Psoas muscle (tissue), 7 donors: ENCODE measurements at regions not wholly inside any gene's neighbourhood (a gene's known extent, or its start where the extent isn't known, plus 50 kb on each side); places are given as distances from the start of the nearest gene placed in this dataset.

Experiments used
- ATAC-seq, 4 donors: fragments of 200-7000 bp; cut with Tn5 transposase; one replicate each; pipeline ENCODE4 v1.9.1; 2020; ENCODE audit warnings: moderate library complexity in 3 of 4, mild to moderate bottlenecking in 2 of 4
- DNase-seq, 2 donors: peaks; one replicate each; pipeline ENCODE4 v3.0.0-alpha.2; 2020
- H3K27ac ChIP-seq: fragments of 200-600 bp; one replicate; pipeline ENCODE4 v1.8.0; 2022
- H3K27me3 ChIP-seq, 3 donors: fragments of 200-600 bp in 1 of 3; one replicate each; pipeline versions ENCODE4 v1.6.1 to v1.8.0; 2013 to 2022; ENCODE audit warnings: low read length in 2 of 3, mild to moderate bottlenecking in 2 of 3, moderate library complexity in 1 of 3; ENCODE audit not compliant: insufficient read depth in 3 of 3
- H3K36me3 ChIP-seq, 2 donors: fragments of 200-600 bp in 1 of 2; one replicate each; pipeline versions ENCODE4 v1.6.1 to v1.8.0; 2013 to 2022; ENCODE audit warnings: low read depth in 1 of 2, mild to moderate bottlenecking in 1 of 2, moderate library complexity in 1 of 2; ENCODE audit not compliant: insufficient read depth in 1 of 2
- H3K4me1 ChIP-seq: fragments of 200-600 bp; one replicate; pipeline ENCODE4 v1.8.0; 2022
- H3K4me3 ChIP-seq: fragments of 200-600 bp; one replicate; pipeline ENCODE4 v1.8.0; 2022; ENCODE audit warnings: mild to moderate bottlenecking
- H3K9me3 ChIP-seq: fragments of 200-600 bp; one replicate; pipeline ENCODE4 v1.8.0; 2022
- CTCF ChIP-seq: fragments of 200-600 bp; IDR thresholded peaks from one replicate; pipeline ENCODE4 v1.8.0; 2022; ENCODE audit warnings: antibody characterized with exemption
- WGBS, 3 donors: extraction: QIAGEN DNeasy Blood & Tissue Kit; methylation state at CpG; one replicate each; pipeline versions ENCODE4 v1.1.6 to v1.1.7; 2013; 5-methylcytosine and 5-hydroxymethylcytosine counted together
- intact Hi-C, 2 donors: fragments of 100-400 bp; cut with DNase I; formaldehyde crosslinking; loops; one replicate each; pipeline versions ENCODE4 v1.11.0 to v1.14.2; 2022
- donor health status: healthy with polysubstance abuse.
- donor health status: DM: no; HTN: no; CAD: no; lungs with moderate emphysema.
- donor health status: Bipolar disorder and iron deficiency.
- donor health status: healthy.
- donor health status: DM: yes; HTN: yes; CAD: no.
- donor health status: DM: no; HTN: no; CAD: no.
- donor health status: DM: yes; HTN: yes; CAD: no.

- WGBS, 3 donors, result 67 to 75% (median 70%) methylated on average over 11 of the region's 11 CpGs
- TF ChIP-seq CTCF, result no peak
- ATAC-seq, result no peak
Observed at GRCh38 chr19:33887891-33888290, 91.2 kb downstream of the KCTD15 start.

GRCh38 chr19:33888665-33889064 lies 92.0 kb downstream of the KCTD15 start:
- Histone ChIP-seq H3K27ac (no peak overlapping the region), H3K4me1 (no peaks in the 10 kb centered on the region), H3K9me3 (no peaks in the 10 kb centered on the region), H3K36me3 (no peaks in the 10 kb centered on the region), H3K27me3 (peaks cover 0 to 3% (median 0%) of the 10 kb centered on the region in 3 donors), H3K4me3 (no peak overlapping the region)
- no peak for TF ChIP-seq CTCF
- intact Hi-C loops, result no loop called here
- ATAC-seq (no peak), DNase-seq (no peak)
- 72 to 77% (median 75%) methylated on average over 3 of the region's 3 CpGs for WGBS, 3 donors

More at GRCh38 chr19:33887891-33888290, 91.2 kb downstream of the KCTD15 start:
- peaks cover 0 to 3% (median 0%) of the 10 kb centered on the region in 3 donors for H3K27me3 ChIP-seq
- H3K27ac ChIP-seq, result no peak overlapping the region
- H3K9me3 ChIP-seq, result no peaks in the 10 kb centered on the region
- no peaks in the 10 kb centered on the region for H3K36me3 ChIP-seq
- no peaks in the 10 kb centered on the region for H3K4me1 ChIP-seq
- DNase-seq, result no peak
- intact Hi-C loops, result no loop called here
- no peak overlapping the region for H3K4me3 ChIP-seq

- intact Hi-C loops, result no loop called here
- Histone ChIP-seq H3K9me3 (no peaks in the 10 kb centered on the region), H3K27me3 (peaks cover 0 to 3% (median 0%) of the 10 kb centered on the region in 3 donors), H3K36me3 (no peaks in the 10 kb centered on the region), H3K4me3 (no peak overlapping the region), H3K27ac (no peak overlapping the region), H3K4me1 (no peaks in the 10 kb centered on the region)
- WGBS, 3 donors, result 87 to 100% (median 97%) methylated on average over 2 of the region's 2 CpGs
- ATAC-seq (no peak), DNase-seq (no peak)
- no peak for TF ChIP-seq CTCF
Observed at GRCh38 chr19:33890569-33890968, 93.9 kb downstream of the KCTD15 start.

GRCh38 chr19:33891773-33892172 lies 95.1 kb downstream of the KCTD15 start:
- H3K27me3 ChIP-seq, result peaks cover 0 to 3% (median 0%) of the 10 kb centered on the region in 3 donors
- ATAC-seq, result no peak
- WGBS, 3 donors, result 88 to 89% (median 89%) methylated on average over 3 of the region's 3 CpGs
- no peaks in the 10 kb centered on the region for H3K4me1 ChIP-seq
- no peak overlapping the region for H3K27ac ChIP-seq
- no peak for TF ChIP-seq CTCF
- DNase-seq, result no peak
- intact Hi-C loops, result no loop called here
- no peak overlapping the region for H3K4me3 ChIP-seq
- no peaks in the 10 kb centered on the region for H3K36me3 ChIP-seq
- H3K9me3 ChIP-seq, result no peaks in the 10 kb centered on the region

GRCh38 chr19:33894787-33895186 lies 98.1 kb downstream of the KCTD15 start:
- WGBS, 3 donors, result 70 to 73% (median 73%) methylated on average over 11 of the region's 11 CpGs
- no peak overlapping the region for H3K4me3 ChIP-seq

More at GRCh38 chr19:33894787-33895186, 98.1 kb downstream of the KCTD15 start:
- Histone ChIP-seq H3K36me3 (no peaks in the 10 kb centered on the region), H3K27me3 (no peaks in the 10 kb centered on the region), H3K9me3 (peaks cover 13% of the 10 kb centered on the region), H3K27ac (no peak overlapping the region), H3K4me1 (no peaks in the 10 kb centered on the region)
- TF ChIP-seq CTCF, result no peak
- no peak for DNase-seq
- intact Hi-C loops, result no loop called here
- ATAC-seq, result no peak
